ENCODE measurements at regions not wholly inside any gene's neighbourhood (a gene's known extent, or its start where the extent isn't known, plus 50 kb on each side); places are given as distances from the start of the nearest gene placed in this dataset.

- no peak for DNase-seq (ENCODE audit: low spot score)
- in situ Hi-C loops (cut with HindIII; ENCODE audit: extremely low pct_ligation_motif_present, low pct_unique_long_range_greater_than_20kb) = no loop called here
- FAIRE-seq = no peak
- Histone ChIP-seq H4K20me1 (ENCODE audit: insufficient read depth, low read length) (no peaks in the 10 kb centered on the region), H3K27ac (ENCODE audit: extremely low read length, insufficient read depth, low read length) (no peak overlapping the region), H3K4me3 (replicated peaks in 1 of 3; ENCODE audit: insufficient read depth in 1 of 3, low read depth in 2 of 3, low read length in 3 of 3) (no peak overlapping the region), H3K9me3 (ENCODE audit: low read length) (no peaks in the 10 kb centered on the region), H2AFZ (ENCODE audit: low read length) (no peak overlapping the region), H3K27me3 (ENCODE audit: control insufficient read depth in 1 of 2, insufficient read depth in 2 of 2, low read length in 2 of 2) (no peaks in the 10 kb centered on the region), H3K36me3 (replicated peaks in 1 of 2; ENCODE audit: control insufficient read depth in 1 of 2, insufficient read depth in 2 of 2, low read length in 2 of 2) (no peaks in the 10 kb centered on the region), H3K79me2 (ENCODE audit: insufficient read depth, low read length) (no peaks in the 10 kb centered on the region), H3K4me2 (ENCODE audit: low read depth, low read length) (no peak overlapping the region), H3K4me1 (ENCODE audit: insufficient read depth, low read length) (no peaks in the 10 kb centered on the region), H3K9ac (ENCODE audit: insufficient read depth, low read depth, low read length) (no peak overlapping the region)
- peak; percentile 3 to 19; a peak in 1 of 4 replicates for TF ChIP-seq MAFK (conservative IDR thresholded peaks at IDR 0.05 in 1 of 2, IDR thresholded peaks at IDR 0.05 in 1 of 2; ENCODE audit: low read length in 2 of 2)
- TF ChIP-seq BRF2 (CRISPR knock-in tag; IDR thresholded peaks at IDR 0.05) = no peak
- TF ChIP-seq MYNN (CRISPR knock-in tag; IDR thresholded peaks at IDR 0.05; ENCODE audit: low read depth) = no peak
- no peak for TF ChIP-seq ZNF776 (CRISPR knock-in tag; IDR thresholded peaks at IDR 0.05)
- no peak for TF ChIP-seq ZNF543 (CRISPR knock-in tag; IDR thresholded peaks at IDR 0.05)
- TF ChIP-seq CEBPZ (IDR thresholded peaks at IDR 0.05; ENCODE audit: low read length) = no peak
- no peak for TF ChIP-seq ATRX (CRISPR knock-in tag; IDR thresholded peaks at IDR 0.05; ENCODE audit: borderline replicate concordance)
- no peak for TF ChIP-seq ZNF296 (CRISPR knock-in tag; conservative IDR thresholded peaks at IDR 0.05)
- TF ChIP-seq RARG (CRISPR knock-in tag; IDR thresholded peaks at IDR 0.05; ENCODE audit: low read depth) = no peak
- TF ChIP-seq CREB1 (IDR thresholded peaks at IDR 0.05) = peak; percentile 64; the same call in 1 of the 2 replicates
- no peak for TF ChIP-seq CREB1 (CRISPR knock-in tag; IDR thresholded peaks at IDR 0.05)
- no peak for TF ChIP-seq TAF1 (CRISPR knock-in tag; IDR thresholded peaks at IDR 0.05)
- no peak for TF ChIP-seq ZBTB4 (CRISPR knock-in tag; IDR thresholded peaks at IDR 0.05; ENCODE audit: borderline replicate concordance)
- no peak for TF ChIP-seq ZNF34 (CRISPR knock-in tag; IDR thresholded peaks at IDR 0.05; ENCODE audit: borderline replicate concordance)
- intact Hi-C loops (cut with micrococcal nuclease; ENCODE audit: unreplicated experiment) = no loop called here
- 5% methylated on average over 6 of the region's 6 CpGs for WGBS (ENCODE audit: low lambda C conversion rate)
- ChIA-PET POLR2A (no interaction called here), CTCF (ENCODE audit: low intra/inter-chr PET ratio, low total read pairs) (no interaction called here)
- no TSS peak for BruUV-seq (replicated peaks)
- ATAC-seq = no peak
Observed at GRCh38 chr2:76506538-76506937, 795.8 kb upstream of the GCFC2 start.
